ENCODE measurements at regions not wholly inside any gene's neighbourhood (a gene's known extent, or its start where the extent isn't known, plus 50 kb on each side); places are given as distances from the start of the nearest gene placed in this dataset.
A peak's percentile ranks its signal among the peaks of the same experiment; 100 is the strongest.

DNA sequence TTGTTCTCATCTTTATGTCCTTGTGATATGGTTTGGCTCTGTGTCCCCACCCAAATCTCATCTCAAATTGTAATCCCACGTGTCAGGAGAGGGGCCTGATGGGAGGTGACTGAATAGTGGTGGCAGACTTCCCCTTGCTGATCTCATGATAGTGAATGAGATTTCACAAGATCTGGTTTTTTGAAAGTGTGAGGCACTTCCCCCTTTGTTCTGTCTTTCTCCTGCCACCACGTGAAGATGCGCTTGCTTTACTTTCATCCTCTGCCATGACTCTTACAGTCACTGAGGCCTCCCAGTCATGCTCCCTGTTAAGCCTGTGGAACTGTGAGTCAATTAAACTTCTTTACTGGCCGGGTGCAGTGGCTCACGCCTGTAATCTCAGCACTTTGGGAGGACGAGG, 161.0 kb downstream of the HERPUD2 start:
- no peak for DNase-seq (ENCODE audit: low spot score)

- no peak for DNase-seq (ENCODE audit: low spot score)
These were observed 164.5 kb downstream of the HERPUD2 start for GRCh38 chr7:35530124-35531109.

DNA sequence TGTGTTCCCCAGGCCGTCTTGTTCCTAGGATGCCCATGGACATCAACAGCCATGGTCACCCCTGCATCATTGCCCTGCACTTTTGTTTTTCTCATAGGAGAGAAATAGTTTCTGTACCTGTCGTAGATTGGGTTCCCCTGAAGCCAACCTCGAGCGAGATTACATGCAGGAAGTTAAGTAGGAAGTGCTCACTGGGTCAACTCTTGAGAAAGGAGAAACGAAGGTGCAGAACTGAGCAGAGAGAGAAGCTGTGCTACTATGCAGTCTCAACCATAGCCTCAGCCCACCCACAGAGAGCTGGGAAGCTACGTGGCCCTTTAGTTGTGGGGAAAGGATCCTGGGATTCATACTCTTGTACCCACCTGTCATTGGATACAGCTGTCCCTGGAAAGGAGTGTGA, 165.2 kb downstream of the HERPUD2 start:
- no peak for DNase-seq (ENCODE audit: low spot score)

GRCh38 chr7:35528381-35528977, 166.5 kb downstream of the HERPUD2 start:
- no peak for DNase-seq (ENCODE audit: low spot score)

DNA sequence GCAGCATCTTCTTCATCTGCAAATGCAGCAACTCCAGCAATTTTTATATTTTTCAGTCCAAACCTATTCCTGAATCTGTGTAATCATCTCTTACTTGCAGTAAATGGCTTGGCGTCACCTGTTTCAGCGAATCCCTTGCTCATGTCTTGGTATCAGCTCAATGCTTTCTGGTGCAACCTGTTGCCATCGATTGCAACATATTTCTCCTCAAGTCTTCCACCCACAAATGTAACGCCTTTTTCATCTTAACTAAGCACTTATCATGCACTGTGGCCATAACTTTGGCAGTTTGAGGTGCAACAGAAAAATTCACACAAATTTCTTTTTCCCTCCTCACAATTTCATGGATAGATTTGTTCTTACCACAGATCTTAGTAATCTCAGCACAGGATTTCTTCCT, 168.3 kb downstream of the HERPUD2 start:
- DNase-seq (ENCODE audit: low spot score), result no peak

GRCh38 chr7:35524112-35524804, 170.7 kb downstream of the HERPUD2 start:
- DNase-seq (ENCODE audit: low spot score), result no peak

DNA sequence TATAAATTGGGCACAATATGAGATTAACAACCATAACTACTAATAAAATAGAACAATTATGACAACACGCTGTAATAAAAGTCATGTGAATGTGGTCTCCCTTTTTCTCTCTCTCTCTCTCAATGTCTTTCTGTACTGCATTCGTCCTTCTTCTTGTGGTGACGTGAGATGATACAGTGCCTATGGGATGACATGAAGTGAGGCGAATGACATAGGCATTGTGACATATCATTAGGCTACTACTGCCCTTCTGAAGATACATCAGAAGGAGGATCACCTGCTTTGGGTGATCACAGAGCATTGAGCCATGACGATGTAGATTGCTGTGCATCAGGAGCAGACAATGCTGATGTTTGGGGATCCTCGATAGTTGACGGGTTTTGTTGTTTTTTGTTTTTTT, 171.6 kb downstream of the HERPUD2 start:
- no peak for DNase-seq (ENCODE audit: low spot score)

- DNase-seq (ENCODE audit: low spot score), result no peak
These were observed 172.2 kb downstream of the HERPUD2 start for GRCh38 chr7:35522697-35523096.

DNA sequence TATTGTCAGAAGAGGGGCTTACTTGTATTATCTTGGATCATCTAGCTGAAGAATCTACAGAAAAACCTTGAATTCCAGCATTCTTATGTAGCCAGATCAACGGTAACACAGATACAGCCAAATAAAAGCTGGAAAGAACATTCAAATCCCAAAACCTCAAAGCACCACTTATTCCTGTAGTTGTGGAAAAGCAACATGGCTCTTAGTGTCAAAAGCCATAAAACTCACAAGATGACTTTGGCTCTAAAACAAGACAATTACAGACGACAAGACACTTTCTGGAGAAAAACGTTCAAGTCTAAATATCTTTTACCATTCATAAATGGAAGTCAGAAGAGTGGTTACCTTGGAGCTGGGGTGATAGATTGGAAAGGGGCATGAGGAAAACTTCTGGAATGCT, 173.0 kb downstream of the HERPUD2 start:
- no peak for DNase-seq (ENCODE audit: low spot score)

DNA sequence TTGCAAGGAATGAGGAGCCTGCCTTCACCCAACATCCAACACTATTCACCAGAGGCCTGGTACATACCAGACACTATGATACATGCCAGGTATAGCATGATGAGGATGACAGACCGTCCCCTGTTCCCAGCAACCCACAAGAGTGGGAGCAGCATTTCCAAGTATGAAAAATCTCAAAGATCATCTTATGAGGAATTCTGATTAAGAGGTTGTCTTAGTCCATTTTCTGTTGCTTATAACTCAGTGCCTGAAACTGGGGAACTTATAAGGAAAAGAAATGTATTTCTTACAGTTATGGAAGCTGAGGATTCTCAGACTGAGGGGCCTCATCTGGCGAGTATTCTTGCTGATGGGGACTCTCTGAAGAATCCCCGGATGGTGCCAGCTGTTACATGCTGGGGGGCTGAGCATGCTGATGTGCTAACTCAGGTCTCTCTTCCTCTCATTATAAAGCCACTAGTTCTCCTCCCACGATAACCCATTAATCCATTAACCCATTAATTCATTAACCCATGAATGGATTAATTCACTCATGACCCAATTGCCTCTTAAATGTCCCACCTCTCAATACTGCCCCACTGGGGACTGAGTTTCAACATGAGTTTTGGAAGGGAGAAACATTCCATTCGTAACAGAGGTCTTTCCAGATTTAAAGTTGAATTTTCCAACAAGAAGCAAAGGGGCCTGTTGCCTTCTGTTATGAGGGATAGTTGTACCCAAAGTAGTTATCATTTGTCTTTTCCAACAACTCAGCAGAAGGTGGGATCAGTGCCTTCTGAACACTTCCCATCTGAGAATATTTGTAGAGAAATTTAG, 173.9 kb downstream of the HERPUD2 start:
- no peak for DNase-seq (ENCODE audit: low spot score)

DNA sequence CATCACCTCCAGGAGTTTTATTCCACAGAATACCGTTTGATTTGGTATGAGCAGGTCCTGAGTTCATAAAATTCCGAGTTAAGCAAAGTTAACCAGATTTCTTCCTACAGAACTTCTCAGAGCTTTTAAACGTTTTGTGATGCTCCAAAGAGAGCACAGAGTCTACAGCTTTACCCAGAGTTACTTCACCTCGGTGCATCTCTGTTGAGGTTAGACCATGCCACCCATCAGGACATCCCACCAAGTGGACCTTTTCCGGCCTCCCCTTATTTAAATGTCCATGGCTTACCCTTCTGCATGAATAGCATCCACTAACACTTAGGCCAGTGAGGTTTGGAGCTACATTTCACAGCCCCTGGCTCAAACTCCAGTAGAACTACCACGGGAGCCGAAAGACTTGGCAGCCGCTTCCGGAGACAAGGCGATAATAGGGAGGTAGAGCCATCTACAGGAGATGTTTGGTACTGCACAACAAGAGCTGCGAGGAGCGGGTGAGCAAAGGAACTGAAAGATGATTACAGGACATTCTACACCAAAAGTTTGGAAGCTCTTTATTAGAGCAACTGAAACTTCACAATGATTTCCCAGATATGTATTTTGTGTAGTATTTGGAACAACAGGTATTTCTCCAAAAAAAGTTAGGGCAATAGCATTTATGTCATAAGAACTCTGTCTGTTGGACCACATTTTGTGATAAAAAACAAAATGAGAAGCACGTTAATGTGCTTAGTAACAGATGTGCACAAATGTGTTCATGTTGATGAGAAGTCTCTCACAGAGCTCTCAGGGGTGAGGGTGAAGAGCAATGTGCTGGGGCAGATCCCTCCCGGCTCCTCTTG, 174.7 kb downstream of the HERPUD2 start:
- DNase-seq (ENCODE audit: low spot score), result peak; percentile 93

DNA sequence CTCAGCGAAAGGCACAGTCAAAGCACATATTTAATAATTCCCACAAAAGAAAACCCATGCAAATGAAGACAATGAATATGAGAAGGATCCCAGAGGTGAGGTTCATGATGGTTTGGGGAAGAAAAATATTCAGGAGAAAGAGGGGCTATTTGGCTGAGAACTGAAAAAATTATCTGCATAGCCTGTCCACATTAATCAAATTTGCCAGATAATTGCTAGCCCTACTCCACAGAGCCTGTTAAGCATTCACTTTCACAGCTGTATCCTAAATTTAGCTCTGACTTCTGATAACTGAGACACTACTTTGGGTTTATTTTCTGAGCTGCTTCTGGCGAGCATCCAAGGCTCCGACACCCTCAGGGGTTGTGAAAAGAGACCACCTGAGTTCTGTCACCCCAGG, 176.2 kb downstream of the HERPUD2 start:
- no peak for DNase-seq (ENCODE audit: low spot score)

GRCh38 chr7:35516498-35516897, 178.4 kb downstream of the HERPUD2 start:
- DNase-seq (ENCODE audit: low spot score), result no peak

DNA sequence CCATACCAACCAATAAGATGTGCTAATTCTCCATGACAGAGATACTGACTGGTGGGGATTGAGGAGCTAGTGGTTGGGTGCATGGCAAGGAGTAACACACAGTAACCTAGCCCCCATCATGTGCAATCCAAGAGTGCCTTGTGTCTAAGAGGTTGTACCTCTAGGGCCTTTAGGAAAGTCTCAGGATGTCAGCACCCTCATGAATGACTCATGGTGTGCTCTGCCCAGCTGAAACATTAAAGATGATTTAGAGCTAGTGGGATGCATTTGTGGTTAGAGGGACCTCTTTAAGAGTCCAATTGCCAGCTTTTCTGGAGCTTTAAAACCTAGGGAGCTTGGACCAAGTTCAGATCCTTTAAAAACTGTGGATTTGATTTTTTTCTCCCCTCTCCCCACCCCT, 181.1 kb downstream of the HERPUD2 start:
- no peak for DNase-seq (ENCODE audit: low spot score)

- no peak for DNase-seq (ENCODE audit: low spot score)
These were observed 181.7 kb downstream of the HERPUD2 start for GRCh38 chr7:35513195-35513594.

DNA sequence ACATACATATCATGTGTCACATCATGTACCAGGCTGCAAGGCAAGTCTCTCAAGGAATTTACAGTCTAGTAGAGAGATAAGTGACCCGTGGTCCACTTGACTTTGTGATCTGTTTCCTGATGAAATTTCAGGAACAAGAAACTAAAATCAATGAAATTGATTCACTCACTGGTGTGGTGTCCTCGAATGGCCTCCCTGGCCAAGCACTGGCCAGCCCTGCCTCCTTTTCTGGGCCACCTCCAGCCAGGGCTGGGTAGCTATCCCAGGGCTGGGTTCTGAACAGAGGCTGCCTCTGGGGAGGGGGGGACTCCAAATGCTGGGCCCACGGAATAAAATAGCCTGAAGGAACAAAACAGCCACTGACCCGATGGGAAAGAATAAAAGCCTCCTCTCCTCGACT, 182.2 kb downstream of the HERPUD2 start:
- DNase-seq (ENCODE audit: low spot score), result no peak

DNA sequence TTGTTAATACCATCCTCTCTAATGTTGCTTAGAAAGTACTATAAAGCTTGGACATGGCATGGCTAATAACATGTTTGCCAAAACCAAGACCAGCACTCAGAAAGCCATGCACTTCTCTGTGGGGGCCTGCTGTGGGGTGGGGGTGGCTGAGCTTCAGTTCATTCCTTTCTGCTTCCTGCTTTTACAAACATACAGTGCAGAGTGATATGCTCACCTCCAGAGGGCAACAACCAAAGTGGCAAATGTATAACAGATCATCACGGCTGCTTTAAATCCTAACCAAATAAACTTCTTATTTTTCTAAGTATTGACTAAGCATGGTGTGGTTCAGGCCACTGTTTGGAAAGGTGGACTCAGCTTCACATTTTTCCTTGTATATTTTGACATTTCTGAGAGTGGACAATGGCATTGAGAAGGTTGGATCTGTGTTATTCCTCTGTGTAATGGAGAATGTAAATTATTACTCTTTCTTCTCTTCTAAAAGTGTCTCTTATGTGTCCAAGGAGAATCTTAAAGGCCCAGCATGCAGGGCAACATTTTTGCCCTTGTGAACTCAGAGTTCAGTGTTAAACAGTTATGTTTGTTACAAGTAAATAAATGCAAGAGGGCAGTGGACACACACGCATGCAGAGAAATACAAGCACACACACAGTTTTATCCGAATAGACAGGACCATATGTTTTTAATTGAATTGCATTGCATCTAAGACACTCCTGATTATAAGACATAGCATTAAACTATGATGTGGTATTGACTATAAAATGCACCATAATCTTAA, 186.1 kb downstream of the HERPUD2 start:
- no peak for DNase-seq (ENCODE audit: low spot score)

- no peak for DNase-seq (ENCODE audit: low spot score)
These were observed 189.9 kb downstream of the HERPUD2 start for GRCh38 chr7:35505066-35505465.

DNA sequence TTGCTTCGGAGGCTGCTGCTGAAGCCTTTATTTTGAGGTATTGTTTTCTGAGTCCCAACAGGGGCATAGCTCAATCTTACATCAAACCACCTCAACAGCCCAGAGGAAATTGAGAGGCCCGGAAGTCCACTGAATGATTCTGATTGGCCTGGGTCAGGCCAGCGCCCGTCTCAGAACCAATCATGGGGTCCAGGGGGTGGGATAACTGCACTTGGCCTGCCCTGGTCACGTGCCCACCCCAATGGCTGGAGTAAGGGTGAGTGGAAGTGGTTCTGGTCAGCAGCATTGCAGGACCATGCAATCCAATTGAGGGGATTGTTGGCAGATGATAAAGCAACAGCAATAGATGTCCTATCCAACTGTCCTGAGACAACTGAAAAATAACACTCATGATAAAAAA, 190.6 kb downstream of the HERPUD2 start:
- no peak for DNase-seq (ENCODE audit: low spot score)

DNA sequence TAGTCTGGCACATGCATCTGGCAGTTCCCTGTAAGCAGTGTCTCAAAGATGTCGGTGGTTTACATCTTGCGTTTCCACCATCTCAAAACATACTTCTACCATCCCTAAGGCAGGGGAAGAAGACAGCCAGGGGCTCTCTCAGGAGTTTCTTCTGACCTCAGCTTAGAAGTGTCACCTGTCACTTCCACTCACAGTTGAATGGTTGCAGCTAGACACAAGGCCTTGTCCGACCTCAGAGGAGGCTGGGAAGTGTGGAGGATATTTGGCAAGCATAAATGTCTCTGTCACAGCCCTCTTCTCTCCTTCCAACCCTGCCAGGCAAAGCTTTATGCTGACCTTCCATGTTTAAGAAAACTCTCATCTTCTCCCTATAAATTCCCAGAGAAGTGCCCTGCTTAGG, 193.3 kb downstream of the HERPUD2 start:
- no peak for DNase-seq (ENCODE audit: low spot score)
